ENCODE measurements at regions not wholly inside any gene's neighbourhood (a gene's known extent, or its start where the extent isn't known, plus 50 kb on each side); places are given as distances from the start of the nearest gene placed in this dataset.

DNA sequence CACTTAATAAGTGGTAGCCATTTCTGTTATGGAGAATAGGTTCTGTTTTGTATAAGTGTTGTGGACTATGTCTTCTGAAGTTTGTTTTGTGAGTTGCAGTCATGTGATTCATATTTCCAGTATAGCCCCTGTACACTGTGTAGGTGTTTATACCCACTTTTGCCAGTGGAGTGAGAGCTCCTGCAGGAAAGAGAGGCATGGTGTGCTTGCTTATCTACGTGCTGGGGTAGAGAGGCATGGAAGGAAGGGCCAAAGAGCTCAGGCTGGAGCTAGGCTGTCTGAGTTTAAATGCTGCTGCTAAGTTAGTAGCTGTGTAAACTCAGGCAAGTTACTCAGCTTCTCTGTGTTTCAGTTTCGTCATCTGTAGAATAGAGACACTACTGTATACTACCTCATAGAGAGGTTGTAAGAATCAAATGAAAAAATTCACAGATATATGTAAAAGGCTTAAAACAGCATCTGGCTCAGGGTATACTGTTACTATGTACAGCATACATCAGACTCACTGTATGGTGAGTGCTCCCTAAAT lies 88.2 kb upstream of the SLC38A2 start:
- DNase-seq = no peak

DNA sequence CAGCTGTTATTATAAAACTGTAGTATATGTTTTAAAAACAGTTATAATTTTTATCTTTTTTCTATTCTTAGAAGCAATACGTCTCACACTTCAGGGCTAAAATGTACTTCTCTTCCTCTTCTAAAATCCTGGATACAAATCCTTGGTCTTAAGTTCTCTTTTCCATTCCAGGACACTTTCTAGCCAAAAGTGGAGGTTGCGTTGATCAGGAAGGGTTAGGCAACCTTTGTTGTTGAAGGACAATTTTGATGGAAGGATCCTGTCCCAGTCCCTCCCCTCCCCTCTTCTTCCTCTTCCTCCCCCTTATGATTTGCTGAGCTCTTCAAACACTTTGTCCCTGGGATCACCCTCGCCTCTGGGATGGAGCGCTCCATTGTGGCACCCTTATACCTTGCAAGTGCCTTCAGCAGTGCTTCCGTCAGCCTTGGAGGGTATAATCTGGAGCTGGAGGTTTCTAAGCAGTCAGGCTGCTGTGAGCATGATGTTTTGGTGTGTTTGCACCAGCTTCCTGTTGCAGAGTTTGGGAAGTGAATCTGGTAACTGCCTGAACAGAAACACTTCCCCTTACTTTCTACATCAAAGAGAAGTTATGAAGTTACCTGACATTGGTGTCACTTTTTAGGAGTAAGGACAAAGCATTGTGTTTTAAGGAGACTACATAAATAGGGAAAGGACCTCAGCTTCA lies 87.4 kb upstream of the SLC38A2 start:
- no peak for DNase-seq

DNA sequence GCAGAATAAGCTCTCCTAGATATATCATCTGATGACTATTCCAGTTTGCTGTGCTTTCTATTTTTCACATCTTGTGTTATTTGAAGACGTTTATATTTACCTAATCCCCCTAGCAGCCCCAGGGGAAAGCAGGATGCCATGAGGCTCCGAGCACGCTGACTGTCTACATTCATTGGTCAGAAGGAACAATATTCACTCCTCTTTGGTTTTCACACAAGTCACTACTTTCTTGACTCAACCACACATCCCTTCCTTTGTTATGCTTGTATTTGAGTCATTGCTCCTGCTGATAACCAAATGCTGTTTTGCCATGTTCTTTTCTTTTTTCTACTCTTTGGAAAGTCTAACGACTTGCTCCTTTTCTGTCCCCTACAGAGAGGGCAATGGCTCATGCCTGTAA lies 86.5 kb upstream of the SLC38A2 start:
- no peak for DNase-seq

DNA sequence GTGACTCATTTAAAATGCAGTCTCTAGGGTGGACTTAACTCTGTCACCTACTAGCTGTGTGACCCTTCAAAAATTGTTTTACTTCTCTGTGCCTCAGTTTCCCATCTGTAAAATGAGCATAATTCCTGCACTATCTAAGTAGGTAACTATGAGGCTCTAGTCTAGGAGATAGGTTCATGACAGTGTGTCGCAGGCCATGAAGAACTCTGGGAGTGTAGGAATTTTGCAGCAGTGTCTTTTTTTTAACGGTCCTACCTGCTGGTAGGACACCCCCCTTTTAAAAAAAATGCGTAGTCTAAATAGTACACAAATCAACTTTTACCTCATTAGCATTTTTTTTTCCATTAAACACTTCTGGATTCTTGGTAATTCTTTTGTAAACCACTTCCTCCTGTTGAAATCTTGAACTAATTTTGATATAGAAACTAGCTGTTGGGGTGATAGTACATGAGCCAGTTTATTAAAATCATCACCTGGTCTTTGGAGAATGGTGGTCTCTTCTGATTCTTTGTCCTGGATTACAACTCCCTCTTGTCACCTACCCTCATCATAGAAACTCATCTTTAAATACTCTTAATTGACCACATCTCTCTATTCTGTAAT lies 86.0 kb upstream of the SLC38A2 start:
- no peak for DNase-seq

DNA sequence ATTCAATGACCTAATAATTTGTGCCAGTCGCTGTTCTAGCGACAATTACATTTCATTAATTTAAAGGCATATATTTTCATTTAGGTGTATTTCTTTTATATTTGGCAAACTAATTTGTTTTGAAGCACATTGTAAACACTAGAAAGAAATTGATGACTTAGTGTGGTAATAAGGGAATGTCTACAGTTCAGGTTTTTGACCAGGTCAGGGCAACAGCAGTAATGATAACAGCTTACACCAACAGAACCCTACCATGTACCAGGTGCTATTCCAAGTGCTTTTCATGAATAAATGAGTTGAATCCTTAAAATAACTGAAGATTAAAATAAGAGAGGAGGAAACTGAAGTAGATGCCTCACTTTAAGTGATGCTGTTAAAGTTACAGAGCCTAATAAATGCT lies 85.4 kb upstream of the SLC38A2 start:
- DNase-seq = no peak

DNA sequence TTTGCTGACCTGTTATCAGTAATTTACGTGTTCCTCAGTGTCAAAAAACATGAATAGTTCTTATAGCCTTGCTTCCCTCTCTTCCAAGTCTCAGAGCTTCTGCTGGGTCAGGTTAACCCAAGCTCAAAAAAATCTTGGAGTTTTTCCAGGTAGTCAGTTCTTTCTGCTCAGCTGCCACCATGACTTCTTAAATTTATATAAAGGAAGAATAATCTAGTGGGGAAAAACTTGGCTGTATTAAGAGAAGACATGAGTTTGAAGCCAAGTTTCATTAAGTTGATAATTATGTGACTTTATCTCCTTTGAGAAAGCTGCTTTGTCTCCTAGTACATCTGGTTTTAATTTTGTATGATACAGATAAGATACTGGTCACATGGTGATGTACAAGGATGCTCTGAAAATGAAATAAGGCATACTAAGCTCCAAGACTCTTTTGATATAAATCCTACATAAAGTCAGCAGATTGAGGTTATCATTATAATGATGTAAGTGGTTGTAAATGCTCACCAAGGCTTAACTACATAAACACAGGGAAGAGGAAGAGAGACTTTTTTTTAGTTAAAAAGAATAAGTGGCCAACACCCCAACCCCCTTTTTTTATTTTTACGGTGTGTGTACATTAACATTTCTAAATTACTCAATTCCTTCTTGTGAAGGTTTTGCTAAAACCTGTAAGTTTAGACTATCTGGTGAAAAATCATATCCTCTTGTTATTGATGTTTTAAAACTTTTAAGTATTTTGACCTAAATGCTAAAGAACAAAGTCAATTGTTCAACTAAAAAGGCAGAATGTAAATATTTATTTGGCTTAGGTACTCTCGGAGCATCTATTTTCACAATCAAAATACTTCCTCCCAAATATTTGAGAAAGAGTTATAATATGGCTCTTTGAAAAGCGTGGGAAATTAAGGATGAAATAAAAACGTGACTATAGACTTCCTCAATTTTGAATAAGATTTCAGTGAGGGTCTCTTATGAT lies 84.1 kb upstream of the SLC38A2 start:
- DNase-seq = no peak

DNA sequence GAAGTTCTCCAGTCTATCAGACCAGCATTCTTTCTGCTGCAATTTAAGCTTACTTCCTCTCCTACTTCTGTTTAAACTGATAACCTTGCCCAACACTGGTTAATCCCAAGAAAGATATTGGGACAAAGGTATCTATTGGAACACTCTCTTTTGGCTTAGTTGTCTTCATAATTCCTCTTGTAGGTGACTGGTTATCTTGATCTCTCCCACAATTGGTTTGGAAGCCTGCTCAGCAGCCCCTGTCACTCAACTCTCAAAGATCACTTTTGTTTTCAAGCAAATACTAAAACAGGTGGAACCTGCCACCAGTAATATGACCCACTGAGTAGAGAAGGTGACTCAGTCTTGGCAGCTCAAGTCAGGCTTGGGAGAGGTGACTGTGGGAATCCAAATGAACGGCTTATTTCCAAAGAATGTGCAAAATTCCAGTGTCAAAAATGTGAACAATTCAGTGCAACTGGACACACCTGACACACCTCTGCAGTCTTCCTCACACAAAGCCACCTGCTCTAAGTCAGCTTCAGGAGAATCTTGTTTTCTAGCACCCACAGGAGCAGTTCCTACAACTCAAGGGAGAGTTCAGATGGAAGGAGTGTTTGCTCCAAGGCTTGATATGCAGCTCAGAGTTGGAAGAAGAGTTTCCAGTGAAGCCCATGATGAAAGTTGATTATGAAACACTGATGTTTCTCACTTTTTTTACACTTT lies 83.2 kb upstream of the SLC38A2 start:
- no peak for DNase-seq

DNA sequence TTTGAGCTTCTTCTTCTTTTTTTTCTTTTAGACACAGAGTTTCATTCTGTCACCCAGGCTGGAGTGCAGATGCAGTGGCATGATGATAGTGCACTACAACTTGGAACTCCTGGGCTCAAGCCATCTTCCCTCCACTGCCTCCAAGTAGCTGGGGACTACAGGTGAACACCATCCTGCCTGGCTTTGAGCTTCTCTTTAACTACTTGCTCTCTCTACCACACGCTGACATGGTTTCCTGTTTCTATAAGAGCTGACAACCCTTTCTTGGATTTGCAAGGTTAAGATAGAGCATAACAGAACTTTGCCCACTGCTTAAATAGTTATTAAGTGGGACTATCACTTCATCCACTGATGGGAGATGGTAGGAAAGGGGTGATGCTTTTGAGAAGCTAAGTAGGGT lies 82.4 kb upstream of the SLC38A2 start:
- DNase-seq = no peak

DNA sequence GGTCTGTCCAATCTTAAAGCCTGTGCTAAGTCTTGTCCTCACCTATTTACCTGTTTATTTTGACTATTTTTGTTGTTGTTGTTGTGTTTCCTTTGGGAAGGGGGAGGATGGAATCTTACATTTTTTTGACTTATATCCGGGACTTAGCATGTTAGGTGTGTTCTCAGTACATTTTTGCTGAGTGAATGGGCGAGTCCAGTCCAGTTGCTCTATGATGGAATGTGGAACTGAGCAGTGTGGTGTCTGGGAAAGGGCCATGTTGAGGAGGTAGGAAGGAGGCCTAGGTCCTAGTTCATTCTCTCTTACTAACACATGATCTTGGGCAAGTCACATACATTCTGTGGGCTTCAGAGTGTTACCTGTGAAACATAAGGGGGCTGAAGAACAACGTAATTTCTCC lies 80.9 kb upstream of the SLC38A2 start:
- no peak for DNase-seq

DNA sequence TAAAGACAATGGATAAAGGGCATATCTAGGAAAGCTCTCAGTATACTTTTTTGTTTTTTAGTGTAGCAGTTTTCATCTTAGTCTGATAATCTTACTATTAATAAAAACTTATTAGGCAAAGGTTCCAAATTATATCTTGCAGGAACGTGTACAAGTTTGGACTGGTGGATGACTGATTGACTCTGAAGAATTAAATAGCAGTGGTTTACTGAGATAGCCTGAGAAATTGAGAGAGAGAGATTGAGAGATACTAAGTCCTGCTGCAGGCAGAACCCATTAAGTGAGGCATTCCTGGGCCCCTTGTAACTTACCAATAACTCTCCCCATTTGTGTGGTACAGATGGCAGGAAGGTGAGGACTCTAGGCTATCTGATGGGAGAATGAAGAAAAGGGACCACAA lies 80.2 kb upstream of the SLC38A2 start:
- DNase-seq = no peak

DNA sequence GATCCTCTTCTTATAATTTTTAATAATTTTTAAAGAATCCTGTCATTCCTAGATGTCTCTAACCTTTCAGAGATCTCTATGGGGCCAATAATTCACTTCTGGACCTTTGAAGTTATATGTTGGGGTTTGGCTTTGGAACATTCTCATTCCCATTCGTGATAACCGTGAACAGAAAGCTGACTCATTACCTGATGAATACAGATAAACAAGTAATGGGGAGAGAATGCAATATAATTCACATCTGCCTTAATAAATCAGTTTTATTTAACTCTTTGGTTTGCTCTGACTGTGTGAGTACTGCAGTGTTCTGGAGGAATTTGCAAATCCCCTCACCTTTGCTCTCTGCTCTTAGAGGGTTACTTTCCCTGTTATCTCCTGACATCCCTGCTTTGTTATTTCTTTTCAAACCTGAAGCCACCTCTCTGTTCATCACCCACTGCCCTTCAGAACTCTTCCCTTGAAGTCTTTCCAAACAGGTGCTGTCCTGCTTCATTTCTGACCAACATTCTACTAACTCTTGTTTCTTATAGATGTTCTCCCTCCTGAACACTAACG lies 79.6 kb upstream of the SLC38A2 start:
- no peak for DNase-seq

DNA sequence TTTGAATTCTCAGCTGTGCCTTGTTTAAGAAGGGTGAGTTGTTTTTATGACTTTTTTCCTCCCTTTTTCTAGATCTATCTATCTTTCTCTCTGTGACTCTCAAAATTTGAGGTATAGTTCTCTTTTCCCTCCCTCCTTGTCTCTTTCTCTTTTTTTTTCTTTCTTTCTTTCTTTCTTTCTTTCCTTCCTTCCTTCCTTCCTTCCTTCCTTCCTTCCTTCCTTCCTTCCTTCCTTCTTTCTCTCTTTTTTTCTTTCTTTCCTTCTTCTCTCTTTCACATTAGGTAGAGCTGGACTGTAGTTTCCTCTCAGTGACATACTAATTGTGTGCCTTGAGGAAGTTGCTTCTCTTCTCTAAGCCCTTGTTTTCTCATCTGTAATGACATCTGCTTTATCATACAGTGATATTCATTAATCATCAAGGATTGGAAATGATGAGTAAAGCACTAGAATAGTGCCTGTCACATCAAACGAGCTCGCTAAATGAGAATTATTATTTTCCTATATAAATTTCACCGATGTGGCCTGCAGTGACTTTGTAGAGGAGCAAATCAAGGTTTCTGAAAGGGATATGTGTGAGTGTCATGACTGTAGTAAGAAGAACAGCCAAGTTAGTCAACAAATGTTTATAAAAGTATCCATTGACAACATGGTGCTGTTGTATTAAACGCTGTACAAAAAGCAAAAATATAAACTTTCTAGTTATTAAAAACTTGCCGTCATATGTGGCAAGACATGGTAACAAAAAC lies 78.9 kb upstream of the SLC38A2 start:
- no peak for DNase-seq

DNA sequence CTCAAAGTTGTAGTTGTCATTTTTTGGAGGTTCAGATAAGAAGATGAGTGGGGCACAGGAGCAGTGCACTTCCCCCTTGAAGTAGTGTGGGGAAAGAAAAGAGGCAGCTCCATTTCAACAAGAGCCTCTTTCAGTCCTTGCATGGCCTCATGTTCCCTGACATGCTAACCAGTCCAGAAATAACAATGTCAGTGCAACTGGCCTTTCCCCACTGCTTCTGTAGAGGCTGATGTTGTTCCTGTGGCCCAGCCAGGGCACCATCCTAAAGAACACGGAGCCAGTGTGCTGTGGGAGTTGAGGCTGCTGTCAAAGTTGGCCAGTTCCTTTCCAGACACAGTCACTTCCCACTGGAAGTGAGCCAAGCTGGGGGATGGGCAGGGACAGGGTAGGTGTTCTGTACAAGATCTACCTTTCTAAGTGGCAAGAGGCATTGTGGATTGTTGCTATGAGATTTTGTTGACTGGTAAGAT lies 77.7 kb upstream of the SLC38A2 start:
- no peak for DNase-seq

DNA sequence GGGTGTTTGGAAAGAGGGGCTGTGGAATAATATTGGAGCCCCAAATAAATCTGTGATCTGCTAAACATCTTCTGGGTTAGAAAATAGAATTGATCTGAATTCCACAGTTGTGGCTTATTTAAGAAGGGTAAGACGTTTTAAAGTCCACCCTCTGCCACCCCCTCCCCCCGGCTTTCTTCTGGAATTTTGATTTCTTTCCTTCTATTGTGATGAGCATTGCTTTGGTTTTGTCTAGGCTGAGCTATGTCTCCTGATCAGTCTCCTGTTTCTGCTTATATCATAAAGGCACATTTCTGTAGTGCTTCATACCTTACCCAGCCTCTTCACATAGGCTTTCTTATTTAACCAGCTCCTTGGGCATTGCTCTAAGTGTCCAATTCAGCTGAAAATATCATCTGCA lies 77.3 kb upstream of the SLC38A2 start:
- no peak for DNase-seq

DNA sequence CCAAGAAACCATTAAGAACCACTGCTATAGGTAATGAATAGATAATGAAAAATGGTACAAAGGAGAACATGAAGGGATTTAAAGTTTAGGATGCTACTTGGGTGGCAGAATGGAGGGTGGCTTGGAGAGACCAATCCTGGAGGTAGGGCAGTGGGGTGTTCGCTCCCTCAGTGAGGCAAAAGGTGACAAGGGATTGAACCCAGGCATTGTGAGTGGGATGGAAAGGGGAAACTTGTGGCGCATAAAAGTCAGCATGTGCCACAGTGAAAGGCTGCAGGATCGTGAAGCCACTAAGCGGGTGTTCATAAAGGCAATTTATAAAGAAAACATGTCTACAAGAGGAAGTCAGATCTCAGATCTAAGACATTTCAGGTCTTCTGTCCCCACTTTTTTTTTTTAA lies 76.7 kb upstream of the SLC38A2 start:
- no peak for DNase-seq

DNA sequence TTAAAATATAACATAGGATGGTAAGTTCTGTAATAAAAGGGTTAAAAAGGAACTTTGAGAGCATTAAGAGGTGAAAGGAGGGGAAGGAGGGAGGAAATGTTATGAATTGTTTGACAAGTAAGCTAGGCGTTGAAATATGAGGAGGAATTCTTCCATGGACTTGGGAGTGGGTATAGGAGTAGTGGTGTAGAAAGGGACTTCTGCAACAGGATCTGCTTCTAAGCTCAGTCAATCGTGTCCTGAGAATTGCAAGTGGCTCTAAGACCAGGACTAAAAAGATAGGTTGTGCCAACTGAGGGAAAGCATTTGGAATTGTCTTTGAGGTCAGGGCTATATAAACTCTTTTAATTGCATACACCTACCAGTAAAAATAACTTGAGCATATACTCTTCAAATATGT lies 74.1 kb upstream of the SLC38A2 start:
- DNase-seq = no peak

DNA sequence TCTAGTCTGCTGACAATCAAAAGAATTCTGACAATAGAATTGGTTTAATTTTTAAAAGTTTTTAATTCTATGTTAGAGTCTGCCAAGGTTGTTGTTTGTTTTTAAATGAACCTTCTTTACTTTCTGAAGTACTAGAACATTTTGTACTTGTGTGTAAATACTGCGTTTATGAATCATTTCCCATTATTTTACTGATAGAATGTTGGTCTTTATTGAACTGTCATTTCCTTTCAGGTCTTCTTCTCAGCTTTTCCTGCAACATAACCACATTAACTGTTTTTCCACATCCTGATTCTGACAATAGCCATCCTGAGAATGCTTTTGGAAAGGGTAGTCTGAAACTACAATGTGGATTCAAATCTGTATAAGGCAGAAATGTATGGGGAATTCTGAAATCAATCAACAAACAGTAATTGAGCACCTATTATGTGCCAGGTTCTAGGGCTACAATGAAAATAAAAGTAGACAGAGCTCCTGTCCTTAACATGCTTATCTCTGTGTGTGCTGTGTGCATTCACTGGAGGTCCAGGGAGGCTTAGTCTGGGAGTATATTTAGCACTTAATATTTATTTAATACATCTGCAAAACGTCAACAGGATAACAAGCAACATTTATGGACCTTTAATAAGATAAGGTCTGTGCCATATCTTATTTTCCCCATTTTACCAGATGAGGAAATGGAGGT lies 73.1 kb upstream of the SLC38A2 start:
- no peak for DNase-seq

DNA sequence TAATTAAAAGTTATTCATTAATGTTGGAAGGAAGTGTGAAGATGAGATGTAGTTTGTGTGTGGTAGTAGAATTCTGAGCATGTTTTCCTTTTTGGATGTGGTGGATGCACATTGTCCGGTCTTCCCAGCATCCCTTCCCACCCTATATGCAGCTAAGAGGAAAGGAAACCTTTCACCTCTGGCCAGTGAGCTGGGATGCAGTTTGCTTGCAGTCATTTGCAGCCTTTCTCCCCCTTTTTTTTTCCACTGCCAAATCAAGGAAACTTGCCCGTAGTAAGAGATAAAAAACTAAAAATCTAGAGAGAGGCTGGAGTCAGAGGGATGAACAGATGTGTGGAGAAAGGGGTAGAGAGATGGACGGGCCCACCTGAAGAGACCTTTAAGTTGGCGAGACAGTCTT lies 72.5 kb upstream of the SLC38A2 start:
- no peak for DNase-seq

DNA sequence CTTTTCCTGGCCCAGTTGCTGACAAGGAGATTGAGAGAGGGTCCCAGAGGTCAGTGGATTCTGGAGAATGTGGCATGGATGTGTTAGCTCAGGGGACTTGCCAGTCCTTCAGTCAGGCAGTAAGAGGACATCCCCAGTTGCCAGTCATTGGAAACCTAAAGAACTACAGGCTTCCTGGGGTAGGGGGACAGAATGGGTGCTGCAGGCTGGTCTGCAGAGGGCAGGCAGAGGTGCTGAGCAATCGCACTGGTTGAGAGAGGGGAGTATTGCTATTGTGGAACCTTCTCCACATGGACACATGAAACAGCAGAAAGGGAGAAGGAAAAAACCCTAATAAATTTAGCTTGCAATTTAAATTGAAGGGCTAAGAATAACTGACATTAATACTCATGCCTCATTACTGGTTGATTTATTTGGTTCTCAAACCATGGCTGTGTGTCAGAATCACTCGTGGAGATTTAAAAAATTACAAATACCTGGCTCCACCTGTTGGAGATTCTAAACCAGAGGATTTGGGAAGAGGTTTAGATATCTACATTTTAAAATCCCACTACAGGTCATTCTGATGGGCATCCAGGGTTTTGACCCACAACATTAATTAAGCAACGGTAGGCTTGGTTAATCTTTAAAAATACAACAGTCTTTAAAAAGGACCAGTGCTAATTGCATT lies 71.2 kb upstream of the SLC38A2 start:
- no peak for DNase-seq

DNA sequence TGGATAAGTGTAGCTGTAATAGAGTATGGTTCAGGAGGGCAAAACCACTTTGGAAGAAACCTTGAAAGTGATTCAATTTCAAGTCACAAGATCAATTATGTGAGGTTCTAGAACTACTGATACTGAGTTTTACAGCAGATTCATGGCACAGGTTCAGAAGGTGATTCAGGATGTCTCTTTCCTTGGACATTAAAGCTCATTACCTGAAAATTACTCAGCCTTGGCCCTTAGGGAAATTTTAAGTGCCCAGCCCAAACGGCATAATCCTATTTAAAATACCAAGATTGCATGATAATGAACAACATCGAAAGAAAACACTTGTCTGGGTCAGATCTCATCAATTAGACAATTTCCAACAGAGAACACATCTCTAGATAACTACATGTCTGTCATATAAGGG lies 70.2 kb upstream of the SLC38A2 start:
- no peak for DNase-seq

DNA sequence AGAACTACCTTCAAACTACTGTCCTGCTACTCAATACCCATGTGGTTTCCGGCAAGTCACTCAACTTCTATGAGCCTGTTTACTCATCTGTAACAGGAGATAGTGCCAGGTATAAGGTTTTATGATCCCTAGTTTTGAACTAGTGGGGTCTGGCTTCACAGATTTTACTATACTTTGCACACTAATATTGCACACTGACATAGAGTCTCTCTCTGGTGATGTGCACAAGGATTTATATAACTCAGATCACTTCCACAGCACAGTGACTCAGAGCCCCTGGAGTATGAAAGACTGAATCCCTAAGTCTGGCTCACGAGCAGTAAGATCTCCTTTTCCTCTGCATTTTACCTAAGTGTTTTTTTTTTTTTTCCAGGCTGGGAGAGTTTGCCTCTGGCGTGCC lies 69.7 kb upstream of the SLC38A2 start:
- no peak for DNase-seq

All from NCI-H446 treated with DMSO at 0.1 percent for 48 hours (cell line).